GM04503 (cell line): ENCODE measurements at regions not wholly inside any gene's neighbourhood (a gene's known extent, or its start where the extent isn't known, plus 50 kb on each side); places are given as distances from the start of the nearest gene placed in this dataset.
"Not testable (repeated sequence)": the region's sequence is repeated elsewhere in the genome, so short reads cannot be mapped to it uniquely, and the experiment has no call there.

Experiments used
- DNase-seq: peaks from one replicate; pipeline ENCODE4 v3.0.0-alpha.2; 2012; ENCODE audit warnings: low read depth

- no peak for DNase-seq
Measured at GRCh38 chr11:81979448-81979847, 754.2 kb downstream of the FAM181B start.

- no peak for DNase-seq
Measured at GRCh38 chr11:81975261-81975900, 758.3 kb downstream of the FAM181B start.

DNA sequence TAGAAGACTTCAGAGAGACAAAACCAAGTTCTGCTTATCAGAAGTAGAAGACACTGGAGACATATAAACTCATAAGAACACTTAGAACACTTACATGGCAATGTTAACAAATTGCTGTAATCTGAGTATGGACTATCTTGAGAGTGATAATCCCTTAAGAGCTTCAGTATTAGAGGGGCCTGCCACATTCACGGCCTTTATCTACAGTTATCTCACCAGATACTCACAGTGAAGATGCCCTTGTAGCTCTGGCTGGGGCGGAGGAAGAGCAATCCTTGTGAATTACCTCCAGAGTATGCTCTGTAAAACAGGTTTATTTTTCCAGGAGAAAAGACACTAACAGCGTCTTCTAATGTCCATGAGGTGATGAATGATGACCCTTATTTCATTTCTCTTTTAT, 762.8 kb downstream of the FAM181B start:
- no peak for DNase-seq

GRCh38 chr11:81967242-81967641, 766.4 kb downstream of the FAM181B start:
- DNase-seq, result no peak

- no peak for DNase-seq
Measured at GRCh38 chr11:81966340-81966739, 767.3 kb downstream of the FAM181B start.

- no peak for DNase-seq
Measured at GRCh38 chr11:81963018-81963417, 770.6 kb downstream of the FAM181B start.

DNA sequence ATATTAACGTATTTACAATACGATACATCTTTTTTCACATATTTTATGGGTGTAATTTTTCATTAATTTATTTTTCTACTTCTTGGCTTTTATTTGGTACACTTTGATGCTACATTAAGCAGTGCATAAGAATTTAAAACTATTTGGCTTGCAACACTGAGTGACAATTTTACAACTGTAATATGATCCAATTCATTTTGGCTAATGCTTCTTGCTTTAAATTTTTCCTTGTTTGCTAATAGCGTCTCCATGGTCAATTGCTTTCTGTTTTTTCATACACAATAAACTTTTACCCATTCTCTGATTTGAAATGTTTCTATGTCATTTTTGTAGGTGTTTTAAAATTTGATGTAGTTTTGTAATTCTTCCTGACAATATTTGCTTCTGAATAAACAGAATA, 773.2 kb downstream of the FAM181B start:
- no peak for DNase-seq

- DNase-seq, result no peak
Measured at GRCh38 chr11:81959341-81959740, 774.3 kb downstream of the FAM181B start.

DNA sequence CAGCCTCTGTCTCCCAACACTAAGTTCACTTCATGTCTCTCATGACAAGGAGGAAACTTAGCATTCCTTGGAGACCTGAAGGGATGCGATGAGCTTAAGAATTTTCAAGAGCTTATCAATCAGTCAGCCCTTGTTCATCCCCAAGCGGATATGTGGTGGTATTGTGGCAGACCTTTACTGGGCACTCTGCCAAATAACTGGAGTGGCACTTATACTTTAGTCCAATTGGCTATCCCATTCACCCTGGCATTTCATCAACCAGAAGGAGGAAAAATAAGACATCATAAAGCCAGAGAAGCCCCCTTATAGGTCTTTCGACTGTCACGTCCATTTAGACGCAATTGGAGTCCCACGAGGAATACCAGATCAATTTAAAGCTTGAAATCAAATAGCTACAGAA, 779.4 kb downstream of the FAM181B start:
- not testable (repeated sequence) for DNase-seq

- DNase-seq, result no peak
Measured at GRCh38 chr11:81946831-81947230, 786.8 kb downstream of the FAM181B start.

DNA sequence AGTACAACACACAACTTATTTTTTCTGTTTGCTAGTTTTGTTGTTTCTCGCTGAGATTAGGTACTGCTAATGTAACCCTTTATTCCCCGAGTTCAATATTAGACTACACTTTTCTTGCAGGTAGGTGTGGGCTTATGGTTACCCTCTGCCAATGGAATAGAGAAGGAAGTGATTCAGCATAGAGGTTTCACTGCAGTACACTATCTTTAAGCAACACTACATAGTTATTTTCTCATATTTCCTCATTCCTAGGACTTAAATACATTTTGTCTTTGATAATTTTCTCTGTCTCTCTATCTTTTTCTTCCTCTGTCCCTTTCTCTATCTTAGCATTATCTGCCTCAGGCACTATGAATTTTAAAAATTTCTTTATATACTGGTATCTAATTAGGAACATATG, 791.0 kb downstream of the FAM181B start:
- no peak for DNase-seq

- no peak for DNase-seq
Measured at GRCh38 chr11:81941998-81942397, 791.7 kb downstream of the FAM181B start.

- DNase-seq, result no peak
Measured at GRCh38 chr11:81932303-81932702, 801.4 kb downstream of the FAM181B start.

DNA sequence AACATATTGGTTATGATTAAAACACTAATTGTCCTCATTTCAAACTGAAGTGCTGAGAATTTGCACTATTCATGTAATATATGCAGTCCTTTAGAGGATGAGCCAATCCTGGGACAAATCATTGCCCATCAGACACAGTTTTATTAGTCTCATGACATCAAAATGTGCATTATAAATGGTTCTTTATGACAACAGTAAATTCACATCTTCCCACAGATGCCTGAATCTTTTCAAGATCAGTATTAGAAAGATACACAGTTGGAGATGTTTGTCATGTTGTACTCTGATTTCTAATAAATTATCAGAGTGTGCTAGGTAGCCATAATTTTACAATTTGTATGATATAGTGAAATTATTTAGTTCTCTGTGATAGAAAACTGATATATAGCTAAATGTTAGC, 813.5 kb downstream of the FAM181B start:
- DNase-seq, result no peak

GRCh38 chr11:81916451-81916850, 817.2 kb downstream of the FAM181B start:
- no peak for DNase-seq

GRCh38 chr11:81915045-81915444, 818.6 kb downstream of the FAM181B start:
- no peak for DNase-seq

GRCh38 chr11:81913793-81914192, 819.9 kb downstream of the FAM181B start:
- no peak for DNase-seq

DNA sequence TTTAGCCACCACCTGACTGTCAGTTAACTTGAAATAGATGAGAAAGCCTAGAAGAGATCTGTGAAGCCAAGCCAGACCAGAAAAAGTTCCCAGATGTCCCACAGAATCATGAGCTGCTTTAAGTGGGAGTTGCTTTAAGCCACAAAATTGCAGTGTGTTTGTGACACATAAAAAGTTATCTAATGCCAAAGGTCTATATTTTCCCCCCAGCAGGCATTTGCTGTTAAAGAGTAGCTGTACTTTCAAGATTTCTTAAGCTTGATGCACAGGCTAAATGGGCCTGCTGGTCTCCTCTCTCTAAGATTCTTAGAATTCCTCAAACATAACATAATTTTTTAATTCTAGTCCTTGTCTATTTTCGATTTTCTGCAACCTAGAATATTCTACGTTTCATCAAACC, 825.7 kb downstream of the FAM181B start:
- no peak for DNase-seq

GRCh38 chr11:81899156-81899555, 834.5 kb downstream of the FAM181B start:
- no peak for DNase-seq

DNA sequence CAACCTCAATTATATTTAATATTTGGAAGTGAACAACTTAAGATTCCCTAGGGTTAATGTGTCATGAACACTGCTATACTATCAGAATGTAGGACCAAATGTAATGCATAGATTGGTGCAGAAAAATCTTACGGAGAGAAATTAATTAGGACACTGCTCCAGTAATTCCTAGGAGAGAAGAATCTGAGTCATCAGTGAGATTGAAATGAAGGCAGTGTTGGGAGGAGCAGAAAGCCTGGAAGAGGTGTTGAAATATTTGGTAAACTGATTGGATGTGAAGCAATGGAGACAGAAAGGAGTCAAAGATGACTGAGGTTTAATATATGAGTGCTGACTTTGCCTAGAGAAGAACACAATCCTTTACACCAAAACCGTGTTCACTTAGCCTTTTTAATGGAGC, 836.0 kb downstream of the FAM181B start:
- no peak for DNase-seq

DNA sequence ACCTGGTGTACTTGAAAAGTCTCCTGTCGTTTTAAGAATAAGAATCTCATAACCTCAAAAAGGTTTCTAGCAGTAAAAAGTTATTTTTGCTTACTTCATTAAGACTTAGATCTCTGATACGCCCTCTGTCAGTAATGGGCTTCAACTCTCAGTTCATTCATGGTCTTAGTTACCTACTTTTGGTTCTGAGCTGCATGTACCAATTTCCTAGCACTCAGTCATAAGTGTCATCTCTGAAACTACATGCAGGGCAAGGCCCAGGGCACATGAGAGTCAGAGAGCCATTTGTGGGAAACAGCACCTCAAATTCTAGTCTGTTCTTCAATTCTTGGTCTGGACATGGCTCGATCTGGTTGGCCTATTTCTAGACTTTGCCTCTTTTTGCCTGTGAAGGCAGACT, 838.4 kb downstream of the FAM181B start:
- no peak for DNase-seq

DNA sequence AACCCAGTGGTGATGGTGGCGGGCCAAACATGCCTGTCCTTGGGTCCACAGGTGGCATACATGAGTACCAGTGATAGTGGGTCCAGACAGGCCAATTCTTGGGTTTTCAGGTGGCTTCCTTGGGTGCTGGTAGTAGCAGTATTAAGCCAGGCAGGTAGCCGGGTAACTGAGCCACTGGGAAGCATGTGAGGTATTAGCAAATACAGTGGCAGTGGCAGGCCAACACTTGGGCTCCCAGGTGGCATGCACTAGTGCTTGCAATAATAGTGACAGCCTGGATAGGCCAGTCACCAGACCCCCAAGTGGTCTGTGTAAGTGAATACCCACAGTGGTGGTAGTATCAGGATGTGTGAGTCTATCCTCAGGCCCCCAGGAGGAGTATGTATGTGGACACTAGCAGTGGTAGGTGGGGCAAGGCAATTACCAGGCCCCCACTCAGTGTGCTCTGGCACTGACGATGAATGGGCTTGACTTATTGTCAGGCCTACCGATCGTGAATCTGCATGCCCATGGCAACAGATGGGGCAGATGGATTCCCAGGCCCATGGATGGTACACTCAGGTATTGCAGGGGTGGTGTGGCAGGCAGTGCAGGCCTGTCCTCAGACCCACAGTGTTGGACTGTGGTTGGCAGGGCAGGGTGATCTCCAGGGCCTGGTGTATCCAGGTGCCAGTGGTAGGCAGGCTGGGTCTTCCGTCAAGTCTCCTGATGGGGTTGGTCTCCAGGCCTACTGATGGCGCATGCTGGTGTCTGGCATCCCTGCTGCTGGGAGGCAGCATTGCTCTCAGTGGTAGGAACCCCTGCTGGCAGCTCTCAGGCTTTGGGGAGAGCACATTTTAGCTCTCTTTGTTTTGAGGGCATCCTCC, 840.7 kb downstream of the FAM181B start:
- DNase-seq, result no peak

- no peak for DNase-seq
Measured at GRCh38 chr11:81888391-81888790, 845.3 kb downstream of the FAM181B start.

DNA sequence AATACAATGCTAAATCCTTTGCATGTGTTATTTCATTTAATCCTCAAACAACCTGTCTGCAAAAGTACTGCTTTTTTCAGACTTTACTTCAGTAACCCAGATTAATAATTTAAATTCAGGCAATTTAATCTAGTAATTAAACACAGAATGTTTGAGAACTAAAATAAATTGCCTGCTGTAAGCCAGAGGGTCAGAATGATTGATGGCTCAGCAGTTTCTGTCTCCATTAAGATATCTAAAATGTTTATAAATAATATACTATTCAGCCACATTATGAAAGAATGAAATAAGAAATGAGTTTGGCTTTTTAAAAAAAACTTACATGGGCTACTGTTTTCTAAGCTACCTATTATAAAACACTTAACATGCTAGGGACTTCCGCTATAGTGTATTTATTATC, 846.0 kb downstream of the FAM181B start:
- DNase-seq, result no peak
